ENCODE measurements at regions not wholly inside any gene's neighbourhood (a gene's known extent, or its start where the extent isn't known, plus 50 kb on each side); places are given as distances from the start of the nearest gene placed in this dataset.

DNA sequence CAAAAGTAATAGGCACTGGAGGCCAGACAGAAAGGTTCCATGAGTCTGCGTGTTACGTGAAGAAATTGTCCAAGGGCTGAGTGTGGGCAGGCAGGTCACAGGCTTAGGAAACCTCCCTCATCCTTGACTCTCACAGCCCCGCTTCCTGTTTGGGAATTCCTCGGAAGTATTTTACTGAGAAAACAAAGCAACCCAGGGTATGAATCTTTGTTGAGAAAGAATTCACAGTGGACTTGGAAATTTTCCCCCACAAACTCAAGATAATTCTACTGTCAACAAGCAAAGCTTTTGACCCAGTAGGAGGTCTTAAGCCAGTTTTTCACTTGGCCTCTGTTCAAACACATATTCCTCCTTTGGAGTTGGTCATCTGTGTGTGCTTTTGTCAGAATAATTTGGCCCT, 377.1 kb upstream of the TPM1 start:
- Mint-ChIP-seq H3K27me3 (ENCODE audit: insufficient read depth, unreplicated experiment) (no peaks in the 10 kb centered on the region), H3K27ac (ENCODE audit: low read depth, unreplicated experiment) (no peak overlapping the region), H3K4me3 (ENCODE audit: unreplicated experiment) (no peak overlapping the region), H3K4me1 (ENCODE audit: insufficient read depth, unreplicated experiment) (no peaks in the 10 kb centered on the region), H3K36me3 (ENCODE audit: insufficient read depth, unreplicated experiment) (peaks cover 5% of the 10 kb centered on the region), H3K9me3 (ENCODE audit: unreplicated experiment) (no peaks in the 10 kb centered on the region)
- TF ChIP-seq, protein P1, sequence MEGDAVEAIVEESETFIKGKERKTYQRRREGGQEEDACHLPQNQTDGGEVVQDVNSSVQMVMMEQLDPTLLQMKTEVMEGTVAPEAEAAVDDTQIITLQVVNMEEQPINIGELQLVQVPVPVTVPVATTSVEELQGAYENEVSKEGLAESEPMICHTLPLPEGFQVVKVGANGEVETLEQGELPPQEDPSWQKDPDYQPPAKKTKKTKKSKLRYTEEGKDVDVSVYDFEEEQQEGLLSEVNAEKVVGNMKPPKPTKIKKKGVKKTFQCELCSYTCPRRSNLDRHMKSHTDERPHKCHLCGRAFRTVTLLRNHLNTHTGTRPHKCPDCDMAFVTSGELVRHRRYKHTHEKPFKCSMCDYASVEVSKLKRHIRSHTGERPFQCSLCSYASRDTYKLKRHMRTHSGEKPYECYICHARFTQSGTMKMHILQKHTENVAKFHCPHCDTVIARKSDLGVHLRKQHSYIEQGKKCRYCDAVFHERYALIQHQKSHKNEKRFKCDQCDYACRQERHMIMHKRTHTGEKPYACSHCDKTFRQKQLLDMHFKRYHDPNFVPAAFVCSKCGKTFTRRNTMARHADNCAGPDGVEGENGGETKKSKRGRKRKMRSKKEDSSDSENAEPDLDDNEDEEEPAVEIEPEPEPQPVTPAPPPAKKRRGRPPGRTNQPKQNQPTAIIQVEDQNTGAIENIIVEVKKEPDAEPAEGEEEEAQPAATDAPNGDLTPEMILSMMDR (IDR thresholded peaks at IDR 0.05; ENCODE audit: unreplicated experiment): no peak
- BruUV-seq (replicated peaks): no TSS peak
- ChIA-PET POLR2A (no interaction called here), CTCF (no interaction called here)
- intact Hi-C loops (cut with micrococcal nuclease): no loop called here
- DNase-seq (ENCODE audit: unreplicated experiment): no peak

GRCh38 chr15:62666046-62666445, 376.5 kb upstream of the TPM1 start:
- no peak overlapping the region for H3K27ac Mint-ChIP-seq (ENCODE audit: low read depth, unreplicated experiment)
- no peaks in the 10 kb centered on the region for H3K36me3 Mint-ChIP-seq (ENCODE audit: insufficient read depth, unreplicated experiment)
- no peaks in the 10 kb centered on the region for H3K4me1 Mint-ChIP-seq (ENCODE audit: insufficient read depth, unreplicated experiment)
- ChIA-PET POLR2A (no interaction called here), CTCF (interaction anchor here (1.1 kb wide), 1 partner anchor 10 kb away, joined by 3 read pairs; no protein-coding TSS in a partner anchor)
- intact Hi-C loops (cut with micrococcal nuclease): no loop called here
- H3K27me3 Mint-ChIP-seq (ENCODE audit: insufficient read depth, unreplicated experiment): no peaks in the 10 kb centered on the region
- TF ChIP-seq, protein P1 (IDR thresholded peaks at IDR 0.05; ENCODE audit: unreplicated experiment): no peak
- no peaks in the 10 kb centered on the region for H3K9me3 Mint-ChIP-seq (ENCODE audit: unreplicated experiment)
- H3K4me3 Mint-ChIP-seq (ENCODE audit: unreplicated experiment): no peak overlapping the region
- no peak for DNase-seq (ENCODE audit: unreplicated experiment)
- no TSS peak for BruUV-seq (replicated peaks)

GRCh38 chr15:62672268-62672667, 370.3 kb upstream of the TPM1 start:
- no peak for DNase-seq (ENCODE audit: unreplicated experiment)
- no peak overlapping the region for H3K4me3 Mint-ChIP-seq (ENCODE audit: unreplicated experiment)
- intact Hi-C loops (cut with micrococcal nuclease): no loop called here
- ChIA-PET POLR2A (interaction anchor here (0.6 kb wide), 1 partner anchor 136 kb away, joined by 4 read pairs; no protein-coding TSS in a partner anchor), CTCF (no interaction called here)
- no peaks in the 10 kb centered on the region for H3K9me3 Mint-ChIP-seq (ENCODE audit: unreplicated experiment)
- H3K27me3 Mint-ChIP-seq (ENCODE audit: insufficient read depth, unreplicated experiment): no peaks in the 10 kb centered on the region
- TF ChIP-seq, protein P1 (IDR thresholded peaks at IDR 0.05; ENCODE audit: unreplicated experiment): no peak
- no peaks in the 10 kb centered on the region for H3K36me3 Mint-ChIP-seq (ENCODE audit: insufficient read depth, unreplicated experiment)
- no peaks in the 10 kb centered on the region for H3K4me1 Mint-ChIP-seq (ENCODE audit: insufficient read depth, unreplicated experiment)
- no peak overlapping the region for H3K27ac Mint-ChIP-seq (ENCODE audit: low read depth, unreplicated experiment)
- BruUV-seq (replicated peaks): no TSS peak

- no peak overlapping the region for H3K27ac Mint-ChIP-seq (ENCODE audit: low read depth, unreplicated experiment)
- TF ChIP-seq, protein P1 (IDR thresholded peaks at IDR 0.05; ENCODE audit: unreplicated experiment): no peak
- no peaks in the 10 kb centered on the region for H3K36me3 Mint-ChIP-seq (ENCODE audit: insufficient read depth, unreplicated experiment)
- ChIA-PET POLR2A (no interaction called here), CTCF (no interaction called here)
- BruUV-seq (replicated peaks): no TSS peak
- intact Hi-C loops (cut with micrococcal nuclease): no loop called here
- no peaks in the 10 kb centered on the region for H3K9me3 Mint-ChIP-seq (ENCODE audit: unreplicated experiment)
- H3K4me1 Mint-ChIP-seq (ENCODE audit: insufficient read depth, unreplicated experiment): no peaks in the 10 kb centered on the region
- no peak for DNase-seq (ENCODE audit: unreplicated experiment)
- H3K4me3 Mint-ChIP-seq (ENCODE audit: unreplicated experiment): no peak overlapping the region
- no peaks in the 10 kb centered on the region for H3K27me3 Mint-ChIP-seq (ENCODE audit: insufficient read depth, unreplicated experiment)
Measured at GRCh38 chr15:62676891-62677290, 365.7 kb upstream of the TPM1 start.
